ENCODE measurements at regions not wholly inside any gene's neighbourhood (a gene's known extent, or its start where the extent isn't known, plus 50 kb on each side); places are given as distances from the start of the nearest gene placed in this dataset.
"Not testable (repeated sequence)": the region's sequence is repeated elsewhere in the genome, so short reads cannot be mapped to it uniquely, and the experiment has no call there.

DNA sequence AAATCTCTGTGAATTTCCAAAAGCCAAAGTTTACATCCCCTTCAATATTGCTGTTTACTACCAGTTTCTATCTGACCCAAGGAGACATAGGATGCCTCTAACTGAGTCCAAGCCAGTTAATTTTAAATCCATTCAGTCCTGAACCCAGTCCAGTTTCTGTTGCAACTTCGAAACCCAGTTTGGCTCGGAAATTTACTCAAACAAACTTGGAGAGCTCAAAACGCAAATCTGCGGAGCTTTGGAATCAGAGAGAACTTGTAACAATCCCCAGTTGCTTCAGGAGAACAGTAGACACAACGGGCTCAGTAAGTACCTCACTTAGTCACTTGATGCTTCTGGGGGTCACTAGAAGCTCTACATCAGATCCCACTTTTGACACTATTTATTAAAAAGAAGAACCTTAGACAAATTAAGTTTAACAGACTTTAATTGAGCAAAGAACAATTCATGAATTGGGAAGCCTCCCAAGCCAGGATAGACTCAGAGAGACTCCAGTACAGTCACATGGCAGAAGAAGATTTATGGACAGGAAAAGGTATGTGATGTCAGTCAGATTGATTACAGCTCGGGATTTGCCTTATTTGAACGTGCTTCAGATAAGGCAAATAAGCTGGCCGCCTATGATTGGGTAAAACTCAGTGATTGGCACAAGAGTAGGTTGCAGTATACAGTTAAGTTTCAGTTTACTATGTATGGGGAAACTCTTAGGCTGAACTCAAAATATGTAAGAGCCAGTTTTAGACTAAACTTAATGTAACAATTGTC lies 118.0 kb downstream of the RFPL4B start:
- no peak for DNase-seq

DNA sequence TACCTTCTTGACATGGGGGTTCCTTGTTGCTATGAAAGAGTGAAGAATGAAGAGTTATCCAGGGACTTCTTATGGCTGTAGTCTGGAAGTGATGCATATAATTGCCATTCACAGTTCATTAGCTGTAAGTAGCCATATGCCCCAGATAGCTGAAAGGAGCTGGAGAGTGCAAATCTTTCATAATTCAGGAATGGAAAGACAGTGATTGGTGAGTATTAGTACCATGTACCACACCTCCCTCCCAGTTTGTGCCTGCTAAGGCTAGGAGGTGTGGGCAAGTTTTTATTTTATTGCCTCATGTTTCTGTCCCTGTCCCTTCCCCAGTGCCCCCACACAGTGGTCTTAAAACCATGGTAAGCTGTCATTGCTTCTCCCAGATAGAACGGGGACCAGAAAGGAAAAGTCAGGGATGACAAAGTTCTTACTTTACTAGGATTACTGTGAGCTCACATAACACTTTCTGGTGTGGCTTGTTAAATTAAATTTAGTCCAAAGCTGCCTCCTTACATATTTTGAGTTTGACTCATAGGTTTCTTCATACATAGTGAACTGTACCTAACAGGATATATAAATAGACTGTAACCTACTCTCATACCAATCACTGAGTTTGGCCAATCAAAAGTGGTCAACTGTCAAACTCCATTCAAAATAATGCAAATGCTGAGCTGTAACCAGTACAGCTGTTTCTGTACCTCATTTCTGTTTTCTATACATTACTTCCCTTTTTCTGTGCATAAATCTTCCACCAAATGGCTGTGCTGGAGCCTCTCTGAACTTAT lies 119.4 kb downstream of the RFPL4B start:
- DNase-seq, result no peak

- peak; percentile 62 for DNase-seq
Measured at GRCh38 chr6:112468359-112468758, 121.2 kb downstream of the RFPL4B start.

- DNase-seq, result no peak
Measured at GRCh38 chr6:112469306-112469705, 122.2 kb downstream of the RFPL4B start.

- DNase-seq, result no peak
Measured at GRCh38 chr6:112470376-112470775, 123.2 kb downstream of the RFPL4B start.

- no peak for DNase-seq
Measured at GRCh38 chr6:112470950-112471349, 123.8 kb downstream of the RFPL4B start.

DNA sequence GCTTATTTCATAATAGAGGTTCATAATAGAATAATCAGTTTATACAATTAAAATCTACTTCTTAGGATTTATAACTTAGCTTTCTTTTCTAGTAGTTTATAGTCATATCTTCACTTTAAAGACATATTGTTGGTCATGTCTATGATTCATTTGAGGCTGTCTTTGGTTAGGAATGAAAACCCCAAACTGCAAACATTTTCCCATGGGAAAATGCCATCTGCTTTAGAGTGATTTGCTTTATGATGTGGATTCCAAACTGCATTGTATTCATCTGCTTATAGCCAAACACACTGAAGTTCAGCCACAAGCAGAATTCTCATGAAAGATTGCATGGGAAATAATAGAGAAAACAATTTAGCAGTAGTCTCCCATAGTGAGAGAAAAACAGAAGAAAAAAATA lies 128.0 kb downstream of the RFPL4B start:
- DNase-seq, result no peak

DNA sequence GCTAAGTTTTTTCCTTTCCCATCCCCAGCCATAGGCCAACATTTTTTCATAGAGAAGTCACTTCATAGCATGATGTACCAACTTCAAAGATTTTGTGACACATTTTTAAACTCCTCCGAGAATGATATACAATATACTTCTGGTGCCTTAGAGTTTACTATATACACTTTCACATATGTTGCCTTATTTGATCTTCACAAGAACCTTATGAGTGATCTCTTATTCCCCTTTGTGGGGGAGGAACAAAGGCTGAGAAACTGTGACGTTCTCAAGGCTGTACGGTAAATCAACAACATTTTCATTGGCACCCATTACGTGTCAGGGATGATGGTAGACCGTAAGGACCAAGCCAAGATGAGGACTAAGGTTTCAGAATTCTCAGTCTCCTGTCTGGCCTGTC lies 130.0 kb downstream of the RFPL4B start:
- no peak for DNase-seq

DNA sequence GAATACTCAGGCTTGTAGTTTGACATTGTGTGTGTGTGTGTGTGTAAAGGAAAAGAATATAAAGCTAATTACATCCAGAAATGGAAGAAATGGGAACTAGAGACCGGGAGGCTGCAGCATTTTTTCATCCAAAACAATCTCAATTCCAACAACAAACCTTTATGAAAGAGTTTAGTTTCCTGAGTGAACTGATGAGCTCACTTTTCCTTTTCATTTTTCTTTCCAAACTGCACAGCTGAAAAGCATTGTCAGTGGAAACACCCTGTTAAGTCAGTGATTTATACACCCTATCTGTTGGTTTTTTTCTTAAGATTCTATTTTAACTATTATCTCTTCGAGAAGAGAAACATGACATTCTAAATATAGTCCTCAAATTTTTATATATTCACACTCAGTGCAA lies 130.9 kb downstream of the RFPL4B start:
- DNase-seq, result no peak

- not testable (repeated sequence) for DNase-seq
Measured at GRCh38 chr6:112479975-112480374, 132.8 kb downstream of the RFPL4B start.

- DNase-seq, result no peak
Measured at GRCh38 chr6:112480553-112480952, 133.4 kb downstream of the RFPL4B start.

- no peak for DNase-seq
Measured at GRCh38 chr6:112481211-112481610, 134.1 kb downstream of the RFPL4B start.

GRCh38 chr6:112482373-112482772 lies 135.2 kb downstream of the RFPL4B start:
- peak; percentile 42 for DNase-seq

GRCh38 chr6:112485120-112485826 lies 138.1 kb downstream of the RFPL4B start:
- DNase-seq, result no peak

- DNase-seq, result no peak
Measured at GRCh38 chr6:112485827-112486212, 138.7 kb downstream of the RFPL4B start.

DNA sequence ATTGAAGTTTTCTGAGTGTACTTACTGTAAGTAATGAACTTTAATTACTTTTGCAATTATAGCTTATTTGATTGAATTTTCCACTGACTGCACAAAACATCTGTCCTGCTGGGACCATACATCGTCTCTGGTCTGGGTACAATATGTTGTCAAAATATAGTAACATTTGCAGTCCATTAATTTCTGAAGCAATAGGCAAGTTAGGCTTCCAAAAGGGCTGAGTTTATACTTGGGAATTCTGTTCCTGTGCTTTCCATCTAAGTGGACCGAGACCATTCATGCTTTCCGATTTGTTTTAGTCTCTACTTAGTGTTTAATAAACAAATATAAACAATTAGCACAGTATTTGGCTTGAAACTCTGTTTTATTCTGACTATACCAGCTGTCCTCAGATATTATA lies 139.3 kb downstream of the RFPL4B start:
- DNase-seq, result no peak

DNA sequence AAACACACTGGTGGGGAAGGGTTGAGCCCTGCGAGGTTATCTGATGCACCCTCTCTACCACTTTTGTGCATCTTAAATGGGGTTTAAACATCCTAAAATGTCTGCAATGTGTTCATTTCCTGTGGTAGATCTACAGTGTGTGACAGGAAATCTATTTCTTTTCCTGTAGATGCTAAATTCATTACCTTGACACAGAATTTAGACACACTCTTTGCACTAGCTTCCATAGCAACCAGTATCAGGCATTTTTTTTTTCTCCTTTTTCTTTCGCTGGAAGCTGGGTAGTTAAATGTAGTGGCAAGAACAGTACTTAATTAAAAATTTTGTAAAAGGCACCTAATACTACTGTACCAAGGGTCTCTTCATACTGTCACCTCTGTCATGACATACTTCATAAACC lies 141.1 kb downstream of the RFPL4B start:
- no peak for DNase-seq

- DNase-seq, result no peak
Measured at GRCh38 chr6:112501705-112502104, 154.6 kb downstream of the RFPL4B start.

- DNase-seq, result no peak
Measured at GRCh38 chr6:112502351-112503090, 155.4 kb downstream of the RFPL4B start.

- peak; percentile 61 for DNase-seq
Measured at GRCh38 chr6:112503091-112503596, 156.0 kb downstream of the RFPL4B start.

DNA sequence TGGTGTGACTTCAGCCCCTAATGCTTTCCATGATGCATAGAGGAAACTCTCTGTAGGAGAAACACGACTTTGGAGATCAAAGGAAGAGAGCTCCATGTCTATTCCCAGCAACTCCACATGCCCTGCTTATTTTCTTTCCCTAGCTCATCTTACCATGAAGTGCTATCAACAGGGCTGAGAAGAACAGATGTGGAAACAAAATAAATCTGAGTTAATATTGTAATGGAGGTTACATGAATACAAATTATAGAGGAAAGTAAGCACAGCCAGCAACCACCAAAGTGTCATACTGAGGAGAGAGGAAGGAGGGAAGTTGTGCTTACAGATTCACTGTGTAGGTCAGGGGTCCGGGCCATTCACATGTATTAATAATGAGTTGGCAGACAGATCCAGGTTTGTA lies 157.5 kb downstream of the RFPL4B start:
- DNase-seq, result no peak

- DNase-seq, result no peak
Measured at GRCh38 chr6:112511441-112511840, 164.3 kb downstream of the RFPL4B start.

DNA sequence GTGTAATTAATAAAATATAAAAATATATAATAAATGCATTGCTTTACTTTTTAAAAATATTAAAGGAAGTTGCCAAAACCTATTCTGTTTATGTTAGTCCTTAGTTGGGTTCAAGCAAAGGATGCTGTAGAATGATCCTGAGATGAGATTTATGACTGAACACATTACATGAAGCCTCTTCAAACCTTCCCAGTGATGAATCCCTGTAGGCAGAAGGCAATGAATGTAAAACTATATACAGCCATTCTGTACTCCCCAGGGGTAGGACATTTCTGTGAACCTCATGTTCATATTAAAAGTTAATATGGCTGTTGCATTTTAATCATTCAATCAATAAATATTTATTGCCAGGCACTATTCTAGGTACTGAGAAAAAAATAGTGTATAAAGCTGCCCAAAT lies 166.0 kb downstream of the RFPL4B start:
- DNase-seq, result no peak

All from islet precursor cell (in vitro differentiated cells).